ENCODE measurements at regions not wholly inside any gene's neighbourhood (a gene's known extent, or its start where the extent isn't known, plus 50 kb on each side); places are given as distances from the start of the nearest gene placed in this dataset.
"Not testable (repeated sequence)": the region's sequence is repeated elsewhere in the genome, so short reads cannot be mapped to it uniquely, and the experiment has no call there.

DNA sequence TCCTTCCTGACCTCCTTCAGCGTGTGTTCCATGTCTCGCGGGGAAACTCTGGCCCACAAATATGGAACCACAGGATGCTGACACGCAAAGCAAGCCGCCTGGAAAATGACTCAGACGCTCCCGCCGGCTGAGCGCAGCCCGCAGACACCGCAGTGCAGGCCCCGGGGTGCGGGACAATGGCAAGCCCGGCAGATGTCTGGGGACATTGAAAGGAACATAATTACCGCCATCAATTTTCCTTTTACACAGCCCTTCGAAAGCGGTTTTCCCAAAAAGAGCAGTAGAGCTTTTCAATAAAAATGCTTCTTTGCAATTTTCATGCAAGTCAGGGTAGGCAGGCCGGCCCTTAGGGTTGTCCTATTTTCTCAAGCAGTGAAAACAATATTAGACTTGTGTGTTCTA lies 159.2 kb upstream of the SH3BP4 start:
- intact Hi-C loops (cut with micrococcal nuclease; ENCODE audit: unreplicated experiment): no loop called here
- no peaks in the 10 kb centered on the region for H3K9me3 ChIP-seq (ENCODE audit: low read depth, low read length, poor library complexity, severe bottlenecking)
- no peak overlapping the region for H3K4me3 ChIP-seq (ENCODE audit: low read depth, low read length, poor library complexity, severe bottlenecking)
- H3K27ac ChIP-seq (ENCODE audit: low read depth, low read length, poor library complexity, severe bottlenecking): no peak overlapping the region
- no TSS peak for BruUV-seq (replicated peaks)
- ChIA-PET CTCF (no interaction called here), POLR2A (ENCODE audit: low non-redundant PET) (interaction anchor here (0.7 kb wide), 1 partner anchor 241 kb away, joined by 3 read pairs; no protein-coding TSS in a partner anchor)
- H3K4me1 ChIP-seq (ENCODE audit: insufficient read depth, low read length, poor library complexity, severe bottlenecking): peaks cover 14% of the 10 kb centered on the region
- TF ChIP-seq, protein P1, sequence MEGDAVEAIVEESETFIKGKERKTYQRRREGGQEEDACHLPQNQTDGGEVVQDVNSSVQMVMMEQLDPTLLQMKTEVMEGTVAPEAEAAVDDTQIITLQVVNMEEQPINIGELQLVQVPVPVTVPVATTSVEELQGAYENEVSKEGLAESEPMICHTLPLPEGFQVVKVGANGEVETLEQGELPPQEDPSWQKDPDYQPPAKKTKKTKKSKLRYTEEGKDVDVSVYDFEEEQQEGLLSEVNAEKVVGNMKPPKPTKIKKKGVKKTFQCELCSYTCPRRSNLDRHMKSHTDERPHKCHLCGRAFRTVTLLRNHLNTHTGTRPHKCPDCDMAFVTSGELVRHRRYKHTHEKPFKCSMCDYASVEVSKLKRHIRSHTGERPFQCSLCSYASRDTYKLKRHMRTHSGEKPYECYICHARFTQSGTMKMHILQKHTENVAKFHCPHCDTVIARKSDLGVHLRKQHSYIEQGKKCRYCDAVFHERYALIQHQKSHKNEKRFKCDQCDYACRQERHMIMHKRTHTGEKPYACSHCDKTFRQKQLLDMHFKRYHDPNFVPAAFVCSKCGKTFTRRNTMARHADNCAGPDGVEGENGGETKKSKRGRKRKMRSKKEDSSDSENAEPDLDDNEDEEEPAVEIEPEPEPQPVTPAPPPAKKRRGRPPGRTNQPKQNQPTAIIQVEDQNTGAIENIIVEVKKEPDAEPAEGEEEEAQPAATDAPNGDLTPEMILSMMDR (conservative IDR thresholded peaks at IDR 0.05; ENCODE audit: low read depth, low read length): no peak
- TF ChIP-seq EZH2 (IDR thresholded peaks at IDR 0.05; ENCODE audit: borderline replicate concordance, low read depth, low read length, poor library complexity, severe bottlenecking): no peak
- H3K27me3 ChIP-seq (replicated peaks; ENCODE audit: insufficient read depth, low read depth, low read length, poor library complexity): no peaks in the 10 kb centered on the region
- no peaks in the 10 kb centered on the region for H3K36me3 ChIP-seq (ENCODE audit: insufficient read depth, low read length, poor library complexity, severe bottlenecking)
- peak; percentile 76 for DNase-seq (ENCODE audit: low spot score)

- CTCF ChIA-PET; intact Hi-C loops (cut with micrococcal nuclease; ENCODE audit: unreplicated experiment); H3K27me3 ChIP-seq (replicated peaks; ENCODE audit: insufficient read depth, low read depth, low read length, poor library complexity); H3K4me3 ChIP-seq (ENCODE audit: low read depth, low read length, poor library complexity, severe bottlenecking); BruUV-seq (replicated peaks); H3K36me3 ChIP-seq (ENCODE audit: insufficient read depth, low read length, poor library complexity, severe bottlenecking); H3K27ac ChIP-seq (ENCODE audit: low read depth, low read length, poor library complexity, severe bottlenecking); H3K9me3 ChIP-seq (ENCODE audit: low read depth, low read length, poor library complexity, severe bottlenecking); POLR2A ChIA-PET (ENCODE audit: low non-redundant PET); DNase-seq (ENCODE audit: low spot score): not testable (repeated sequence)
- H3K4me1 ChIP-seq (ENCODE audit: insufficient read depth, low read length, poor library complexity, severe bottlenecking): peaks cover 14% of the 10 kb centered on the region
Observed at GRCh38 chr2:234792096-234792495, 159.7 kb upstream of the SH3BP4 start.

DNA sequence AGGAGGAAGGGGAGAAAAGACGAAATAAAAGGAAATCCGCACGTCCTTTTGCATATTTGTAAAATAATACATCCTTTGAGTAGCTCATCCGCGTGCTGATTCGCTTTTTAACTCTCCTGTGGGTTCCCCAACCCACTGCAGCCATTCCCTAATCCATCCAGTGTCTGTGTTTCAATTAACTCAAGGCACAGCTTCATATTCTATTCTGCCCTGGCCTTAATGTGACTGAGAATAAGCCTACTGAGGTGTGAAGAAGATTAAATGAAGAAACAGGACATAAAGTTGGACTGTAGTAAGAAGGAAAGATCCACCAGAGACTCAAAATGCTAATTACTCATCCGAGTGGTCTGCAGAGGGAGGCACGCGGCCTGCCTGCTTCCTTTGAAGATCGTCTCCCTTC lies 161.4 kb upstream of the SH3BP4 start:
- H3K36me3 ChIP-seq (ENCODE audit: insufficient read depth, low read length, poor library complexity, severe bottlenecking): no peaks in the 10 kb centered on the region
- POLR2A ChIA-PET (ENCODE audit: low non-redundant PET): no interaction called here
- no peaks in the 10 kb centered on the region for H3K9me3 ChIP-seq (ENCODE audit: low read depth, low read length, poor library complexity, severe bottlenecking)
- CTCF ChIA-PET: no interaction called here
- BruUV-seq (replicated peaks): no TSS peak
- H3K27me3 ChIP-seq (replicated peaks; ENCODE audit: insufficient read depth, low read depth, low read length, poor library complexity): no peaks in the 10 kb centered on the region
- H3K4me1 ChIP-seq (ENCODE audit: insufficient read depth, low read length, poor library complexity, severe bottlenecking): peaks cover 14% of the 10 kb centered on the region
- intact Hi-C loops (cut with micrococcal nuclease; ENCODE audit: unreplicated experiment): no loop called here
- H3K4me3 ChIP-seq (ENCODE audit: low read depth, low read length, poor library complexity, severe bottlenecking): no peak overlapping the region
- no peak for DNase-seq (ENCODE audit: low spot score)
- H3K27ac ChIP-seq (ENCODE audit: low read depth, low read length, poor library complexity, severe bottlenecking): no peak overlapping the region
- TF ChIP-seq, protein P1 (conservative IDR thresholded peaks at IDR 0.05; ENCODE audit: low read depth, low read length): no peak
- TF ChIP-seq EZH2 (IDR thresholded peaks at IDR 0.05; ENCODE audit: borderline replicate concordance, low read depth, low read length, poor library complexity, severe bottlenecking): no peak

DNA sequence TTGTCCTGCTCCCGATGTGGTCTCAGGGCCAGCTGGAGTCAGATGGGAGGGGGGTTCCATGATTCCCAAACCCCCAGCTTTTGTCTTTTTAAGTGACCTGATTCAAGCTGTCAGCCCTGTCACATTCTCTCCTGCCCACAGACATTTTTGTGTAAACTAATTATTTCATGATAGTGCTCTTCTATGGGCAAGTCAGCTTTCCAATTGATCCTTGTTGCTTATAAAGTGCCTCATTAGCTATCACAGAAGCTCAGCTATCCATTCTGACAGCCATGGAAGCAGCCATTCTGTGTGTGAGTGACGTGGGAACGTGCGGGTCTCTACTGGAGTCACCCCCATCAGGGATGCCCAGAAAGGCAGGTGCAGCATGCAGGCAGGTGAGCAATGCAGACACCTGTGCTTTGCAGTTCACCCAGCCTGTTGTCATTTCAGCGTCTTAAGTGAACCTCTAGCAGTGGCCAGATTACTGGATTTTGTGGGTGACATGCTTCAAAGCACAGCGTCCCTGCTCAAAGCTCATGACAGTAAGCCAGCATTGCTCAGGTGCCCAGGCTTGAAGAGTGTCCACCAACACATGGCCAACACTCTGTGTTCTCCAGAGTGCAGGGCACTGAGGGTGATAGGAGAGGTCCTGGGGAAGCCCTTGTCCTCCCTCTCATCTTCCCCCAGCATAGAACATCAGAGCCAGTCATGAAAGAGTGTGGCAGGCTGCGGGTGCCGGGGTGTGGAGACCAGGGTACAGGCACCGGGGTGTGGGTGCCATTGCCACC lies 162.1 kb upstream of the SH3BP4 start:
- ChIA-PET CTCF (no interaction called here), POLR2A (ENCODE audit: low non-redundant PET) (no interaction called here)
- H3K9me3 ChIP-seq (ENCODE audit: low read depth, low read length, poor library complexity, severe bottlenecking): no peaks in the 10 kb centered on the region
- BruUV-seq (replicated peaks): no TSS peak
- H3K27me3 ChIP-seq (replicated peaks; ENCODE audit: insufficient read depth, low read depth, low read length, poor library complexity): no peaks in the 10 kb centered on the region
- peaks cover 14% of the 10 kb centered on the region for H3K4me1 ChIP-seq (ENCODE audit: insufficient read depth, low read length, poor library complexity, severe bottlenecking)
- TF ChIP-seq EZH2 (IDR thresholded peaks at IDR 0.05; ENCODE audit: borderline replicate concordance, low read depth, low read length, poor library complexity, severe bottlenecking): no peak
- TF ChIP-seq, protein P1 (conservative IDR thresholded peaks at IDR 0.05; ENCODE audit: low read depth, low read length): no peak
- H3K4me3 ChIP-seq (ENCODE audit: low read depth, low read length, poor library complexity, severe bottlenecking): no peak overlapping the region
- intact Hi-C loops (cut with micrococcal nuclease; ENCODE audit: unreplicated experiment): no loop called here
- H3K27ac ChIP-seq (ENCODE audit: low read depth, low read length, poor library complexity, severe bottlenecking): no peak overlapping the region
- H3K36me3 ChIP-seq (ENCODE audit: insufficient read depth, low read length, poor library complexity, severe bottlenecking): no peaks in the 10 kb centered on the region
- no peak for DNase-seq (ENCODE audit: low spot score)

Data from A673 (cell line).